GM04503 (cell line): ENCODE measurements at regions not wholly inside any gene's neighbourhood (a gene's known extent, or its start where the extent isn't known, plus 50 kb on each side); places are given as distances from the start of the nearest gene placed in this dataset.
"Not testable (repeated sequence)": the region's sequence is repeated elsewhere in the genome, so short reads cannot be mapped to it uniquely, and the experiment has no call there.

Source experiments
- DNase-seq: peaks from one replicate; pipeline ENCODE4 v3.0.0-alpha.2; 2012; ENCODE audit warnings: low read depth

- DNase-seq: no peak
Measured at GRCh38 chr21:15119486-15119885, 54.7 kb upstream of the NRIP1 start.

GRCh38 chr21:15121097-15121654 lies 56.4 kb upstream of the NRIP1 start:
- DNase-seq: no peak

- DNase-seq: no peak
Measured at GRCh38 chr21:15121655-15122120, 56.9 kb upstream of the NRIP1 start.

- DNase-seq: no peak
Measured at GRCh38 chr21:15122241-15122640, 57.4 kb upstream of the NRIP1 start.

- DNase-seq: no peak
Measured at GRCh38 chr21:15124731-15125130, 59.9 kb upstream of the NRIP1 start.

GRCh38 chr21:15126948-15127347 lies 62.1 kb upstream of the NRIP1 start:
- no peak for DNase-seq

- DNase-seq: no peak
Measured at GRCh38 chr21:15127437-15127836, 62.6 kb upstream of the NRIP1 start.

GRCh38 chr21:15128267-15128666 lies 63.5 kb upstream of the NRIP1 start:
- DNase-seq: no peak

GRCh38 chr21:15128714-15129113 lies 63.9 kb upstream of the NRIP1 start:
- DNase-seq: not testable (repeated sequence)

- DNase-seq: no peak
Measured at GRCh38 chr21:15130326-15130725, 65.5 kb upstream of the NRIP1 start.

GRCh38 chr21:15130751-15131150 lies 66.0 kb upstream of the NRIP1 start:
- no peak for DNase-seq

GRCh38 chr21:15132781-15133180 lies 68.0 kb upstream of the NRIP1 start:
- DNase-seq: no peak

GRCh38 chr21:15134701-15135470 lies 70.1 kb upstream of the NRIP1 start:
- DNase-seq: no peak

GRCh38 chr21:15135867-15136629 lies 71.2 kb upstream of the NRIP1 start:
- no peak for DNase-seq

GRCh38 chr21:15138490-15138889 lies 73.7 kb upstream of the NRIP1 start:
- DNase-seq: no peak

- no peak for DNase-seq
Measured at GRCh38 chr21:15139898-15140297, 75.1 kb upstream of the NRIP1 start.

GRCh38 chr21:15140321-15141019 lies 75.7 kb upstream of the NRIP1 start:
- no peak for DNase-seq

- DNase-seq: no peak
Measured at GRCh38 chr21:15141261-15141970, 76.6 kb upstream of the NRIP1 start.

GRCh38 chr21:15144026-15144425 lies 79.2 kb upstream of the NRIP1 start:
- DNase-seq: no peak

GRCh38 chr21:15148437-15148836 lies 83.6 kb upstream of the NRIP1 start:
- no peak for DNase-seq

- no peak for DNase-seq
Measured at GRCh38 chr21:15149600-15150224, 84.9 kb upstream of the NRIP1 start.
